HEK293T (cell line): ENCODE measurements at regions not wholly inside any gene's neighbourhood (a gene's known extent, or its start where the extent isn't known, plus 50 kb on each side); places are given as distances from the start of the nearest gene placed in this dataset.

Source experiments
- BHLHE40 ChIP-seq: fragments of 450-650 bp; IDR thresholded peaks from 2 replicates; pipeline ENCODE4 v1.6.1; 2016; ENCODE audit warnings: mild to moderate bottlenecking, moderate library complexity, borderline replicate concordance
- FOXA1 ChIP-seq: fragments of 450-650 bp; IDR thresholded peaks from 2 replicates; pipeline ENCODE4 v1.6.1; 2016; ENCODE audit warnings: mild to moderate bottlenecking
- FOXK2 ChIP-seq: fragments of 450-650 bp; IDR thresholded peaks from 2 replicates; pipeline ENCODE4 v1.6.1; 2016; ENCODE audit warnings: mild to moderate bottlenecking
- HDGF ChIP-seq: fragments of 450-650 bp; IDR thresholded peaks from 2 replicates; pipeline ENCODE4 v1.6.1; 2017; ENCODE audit warnings: antibody characterized with exemption, borderline replicate concordance
- SP1 ChIP-seq: fragments of 450-650 bp; IDR thresholded peaks from 2 replicates; pipeline ENCODE4 v1.6.1; 2017

DNA sequence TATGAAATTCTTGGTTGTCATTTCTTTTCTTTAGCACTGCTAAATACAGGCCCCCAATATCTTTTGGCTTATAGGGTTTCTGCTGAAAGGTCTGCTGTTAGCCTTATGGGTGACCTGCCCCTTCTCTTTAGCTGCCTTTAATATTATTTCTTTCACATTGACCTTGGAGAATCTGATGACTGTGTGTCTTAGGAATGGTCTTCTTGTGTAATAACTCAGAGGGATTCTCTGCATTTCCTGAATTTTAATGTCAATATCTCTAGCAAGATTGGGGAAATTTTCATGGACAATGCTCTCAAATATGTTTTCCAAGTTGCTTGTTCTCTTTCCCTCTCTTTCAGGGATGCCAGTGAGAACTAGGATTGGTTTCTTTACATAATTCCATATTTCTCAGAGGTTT lies 292.4 kb downstream of the SLC7A11 start:
- TF ChIP-seq FOXA1 (no peak), BHLHE40 (no peak), SP1 (no peak), HDGF (no peak), FOXK2 (no peak)
